SJSA1 (cell line): ENCODE measurements at regions not wholly inside any gene's neighbourhood (a gene's known extent, or its start where the extent isn't known, plus 50 kb on each side); places are given as distances from the start of the nearest gene placed in this dataset.
"Not testable (repeated sequence)": the region's sequence is repeated elsewhere in the genome, so short reads cannot be mapped to it uniquely, and the experiment has no call there.

Experiments
- DNase-seq, 2 experiments: peaks; one replicate each; pipeline ENCODE4 v3.0.0-alpha.2; 2015 to 2020; ENCODE audit warnings: low spot score in 2 of 2, low read depth in 1 of 2
- H3K27ac ChIP-seq: fragments of 250-450 bp; sonication (Bioruptor Pico); 2 replicates; pipeline ENCODE4 v1.5.1; 2020; ENCODE audit warnings: mild to moderate bottlenecking, moderate library complexity
- H3K27me3 ChIP-seq: fragments of 250-450 bp; sonication (Bioruptor Pico); replicated peaks from 2 replicates; pipeline ENCODE4 v1.5.1; 2020; ENCODE audit warnings: mild to moderate bottlenecking, moderate library complexity
- H3K36me3 ChIP-seq: fragments of 250-450 bp; sonication (Bioruptor Pico); 2 replicates; pipeline ENCODE4 v1.5.1; 2020; ENCODE audit warnings: mild to moderate bottlenecking
- H3K4me1 ChIP-seq: fragments of 250-450 bp; sonication (Bioruptor Pico); replicated peaks from 2 replicates; pipeline ENCODE4 v1.6.1; 2021; ENCODE audit warnings: mild to moderate bottlenecking
- H3K4me3 ChIP-seq: fragments of 250-450 bp; sonication (Bioruptor Pico); 2 replicates; pipeline ENCODE4 v1.5.1; 2020; ENCODE audit warnings: mild to moderate bottlenecking
- H3K9me3 ChIP-seq: fragments of 250-450 bp; sonication (Bioruptor Pico); replicated peaks from 2 replicates; pipeline ENCODE4 v1.5.1; 2020; ENCODE audit warnings: mild to moderate bottlenecking

- Histone ChIP-seq H3K4me3 (no peak overlapping the region), H3K9me3 (no peaks in the 10 kb centered on the region), H3K27ac (no peak overlapping the region), H3K27me3 (no peaks in the 10 kb centered on the region), H3K36me3 (no peaks in the 10 kb centered on the region), H3K4me1 (no peaks in the 10 kb centered on the region)
- no peak for DNase-seq
These were observed 1059.8 kb downstream of the UQCRFS1 start for GRCh38 chr19:28153123-28153522.

GRCh38 chr19:28152195-28152594 is 1060.8 kb downstream of the UQCRFS1 start:
- H3K4me1 ChIP-seq, result no peaks in the 10 kb centered on the region
- no peaks in the 10 kb centered on the region for H3K36me3 ChIP-seq
- H3K9me3 ChIP-seq, result no peaks in the 10 kb centered on the region
- no peak for DNase-seq
- H3K27me3 ChIP-seq, result no peaks in the 10 kb centered on the region
- H3K27ac ChIP-seq, result no peak overlapping the region
- H3K4me3 ChIP-seq, result no peak overlapping the region

GRCh38 chr19:28150129-28150528 is 1062.8 kb downstream of the UQCRFS1 start:
- H3K27me3 ChIP-seq, result no peaks in the 10 kb centered on the region
- H3K27ac ChIP-seq, result no peak overlapping the region
- H3K36me3 ChIP-seq, result no peaks in the 10 kb centered on the region
- H3K4me1 ChIP-seq, result no peaks in the 10 kb centered on the region
- no peak overlapping the region for H3K4me3 ChIP-seq
- H3K9me3 ChIP-seq, result no peaks in the 10 kb centered on the region
- DNase-seq, result no peak

DNA sequence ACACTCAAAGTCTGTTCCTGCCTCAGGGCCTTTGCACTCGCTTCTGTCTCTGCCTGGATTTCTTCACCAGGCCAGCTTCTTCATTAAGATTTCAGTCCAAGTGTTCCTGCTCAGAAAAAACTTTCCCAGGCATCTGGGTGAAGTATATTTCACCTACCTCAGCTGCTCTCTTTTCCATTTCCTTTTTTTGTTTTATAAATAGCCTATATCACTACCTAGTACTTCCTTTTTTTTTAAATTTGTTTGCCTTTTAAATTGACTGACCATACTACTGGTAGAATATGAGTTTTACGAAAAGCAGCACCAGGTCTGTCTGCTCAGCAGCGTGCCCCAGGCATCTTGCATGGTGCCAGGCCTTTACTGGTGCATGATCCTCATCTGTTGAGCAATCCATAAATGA is 1064.4 kb downstream of the UQCRFS1 start:
- Histone ChIP-seq H3K4me1 (no peaks in the 10 kb centered on the region), H3K27me3 (no peaks in the 10 kb centered on the region), H3K9me3 (no peaks in the 10 kb centered on the region)

DNA sequence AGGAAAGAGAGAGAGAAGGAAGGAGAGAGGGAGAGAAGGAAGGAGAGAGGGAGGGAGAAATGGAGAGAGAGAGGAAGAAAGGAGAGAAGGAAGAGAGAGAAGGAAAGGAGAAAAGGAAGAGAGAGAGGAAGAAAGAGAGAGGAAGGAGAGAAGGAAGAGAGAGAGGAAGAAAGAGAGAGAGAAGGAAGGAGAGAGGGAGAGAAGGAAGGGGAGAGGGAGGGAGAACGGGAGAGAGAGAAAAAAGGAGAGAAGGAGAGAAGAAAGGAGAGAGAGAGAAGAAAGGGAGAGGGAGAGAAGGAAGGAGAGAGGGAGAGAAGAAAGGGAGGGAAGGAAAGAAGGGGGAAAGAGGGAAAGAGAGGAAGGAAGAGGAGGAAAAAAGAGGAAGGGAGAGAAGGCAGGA is 1070.7 kb downstream of the UQCRFS1 start:
- H3K4me3 ChIP-seq, result no peak overlapping the region
- no peaks in the 10 kb centered on the region for H3K36me3 ChIP-seq

More for the DNA sequence above, 1064.4 kb downstream of the UQCRFS1 start:
- no peak overlapping the region for H3K4me3 ChIP-seq
- H3K27ac ChIP-seq, result no peak overlapping the region
- no peaks in the 10 kb centered on the region for H3K36me3 ChIP-seq
- DNase-seq, result no peak

DNA sequence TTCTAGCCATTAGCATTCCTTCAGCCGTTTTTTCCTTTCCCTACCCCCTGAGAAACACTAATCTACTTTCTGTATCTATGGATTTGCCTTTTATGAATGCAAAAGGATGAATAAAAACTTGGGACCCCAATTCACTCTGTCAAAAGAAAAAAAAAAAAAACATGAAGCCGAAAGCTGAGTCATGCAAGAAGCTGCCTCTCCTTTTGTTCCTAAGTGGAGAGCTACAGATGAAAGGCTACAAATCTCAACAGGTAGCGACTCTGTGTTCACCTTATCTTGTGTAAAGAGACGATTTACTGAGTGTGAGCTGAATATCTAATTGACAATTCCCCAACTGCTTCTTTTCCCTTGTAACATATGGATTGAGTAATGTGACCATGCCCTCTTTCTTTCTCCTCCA is 1072.8 kb downstream of the UQCRFS1 start:
- no peak overlapping the region for H3K4me3 ChIP-seq
- no peaks in the 10 kb centered on the region for H3K27me3 ChIP-seq
- 0 out of 2 replicates have a peak, but pooled peaks cover 5% of the 10 kb centered on the region for H3K9me3 ChIP-seq
- no peak for DNase-seq
- H3K36me3 ChIP-seq, result no peaks in the 10 kb centered on the region
- H3K4me1 ChIP-seq, result no peaks in the 10 kb centered on the region
- no peak overlapping the region for H3K27ac ChIP-seq

More for the DNA sequence above, 1070.7 kb downstream of the UQCRFS1 start:
- Histone ChIP-seq H3K27me3 (no peaks in the 10 kb centered on the region), H3K27ac (no peak overlapping the region), H3K4me1 (no peaks in the 10 kb centered on the region), H3K9me3 (no peaks in the 10 kb centered on the region)
- no peak for DNase-seq

DNA sequence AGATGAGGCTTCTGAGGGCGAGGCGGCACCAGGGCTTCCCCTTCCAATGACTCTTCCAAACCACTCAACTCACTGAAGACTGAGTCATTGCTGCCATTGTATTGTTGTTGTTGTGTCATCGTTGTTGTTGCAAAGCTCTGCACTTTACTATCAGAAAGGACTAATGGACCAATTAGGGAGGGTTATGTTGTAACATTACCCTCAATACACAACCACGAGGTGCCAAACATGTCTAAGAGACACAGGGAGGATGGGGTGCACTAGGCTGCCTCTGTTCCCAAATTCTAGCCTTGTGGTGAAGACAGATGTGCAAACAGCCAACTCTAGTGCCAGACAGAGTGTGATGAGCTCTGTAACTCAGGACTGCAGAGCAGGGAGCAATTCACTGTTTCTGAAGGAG is 1075.2 kb downstream of the UQCRFS1 start:
- Histone ChIP-seq H3K4me3 (no peak overlapping the region), H3K27me3 (no peaks in the 10 kb centered on the region), H3K9me3 (0 out of 2 replicates have a peak, but pooled peaks cover 5% of the 10 kb centered on the region), H3K36me3 (no peaks in the 10 kb centered on the region), H3K4me1 (no peaks in the 10 kb centered on the region), H3K27ac (no peak overlapping the region)
- no peak for DNase-seq

DNA sequence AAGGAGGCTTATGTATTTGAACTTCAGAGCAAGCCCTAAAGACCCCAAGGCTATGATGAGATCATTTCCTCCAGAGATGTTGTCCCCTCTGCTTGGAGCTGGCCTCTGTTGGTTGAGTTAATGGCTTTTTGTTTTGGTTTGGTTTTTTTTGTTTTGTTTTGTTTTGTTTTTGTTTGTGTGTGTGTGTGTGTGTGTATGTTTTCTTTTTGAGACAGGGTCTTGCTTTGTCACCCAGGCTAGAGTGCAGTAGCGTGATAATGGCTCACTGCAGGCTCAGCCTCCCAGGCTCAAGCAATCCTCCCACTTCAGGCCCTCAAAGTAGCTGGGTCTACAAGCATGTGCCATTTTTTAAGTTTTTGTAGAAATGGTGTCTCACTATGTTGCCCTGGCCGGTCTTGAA is 1076.2 kb downstream of the UQCRFS1 start:
- DNase-seq, result no peak
- H3K36me3 ChIP-seq, result no peaks in the 10 kb centered on the region
- H3K9me3 ChIP-seq, result peaks cover 5% of the 10 kb centered on the region; the same call in 1 of the 2 replicates
- no peak overlapping the region for H3K4me3 ChIP-seq
- no peaks in the 10 kb centered on the region for H3K4me1 ChIP-seq
- no peaks in the 10 kb centered on the region for H3K27me3 ChIP-seq
- no peak overlapping the region for H3K27ac ChIP-seq

- Histone ChIP-seq H3K4me1 (no peaks in the 10 kb centered on the region), H3K27ac (no peak overlapping the region), H3K4me3 (no peak overlapping the region), H3K9me3 (peaks cover 5% of the 10 kb centered on the region; the same call in 1 of the 2 replicates), H3K36me3 (no peaks in the 10 kb centered on the region), H3K27me3 (no peaks in the 10 kb centered on the region)
- no peak for DNase-seq
These were observed 1077.1 kb downstream of the UQCRFS1 start for GRCh38 chr19:28135825-28136224.

DNA sequence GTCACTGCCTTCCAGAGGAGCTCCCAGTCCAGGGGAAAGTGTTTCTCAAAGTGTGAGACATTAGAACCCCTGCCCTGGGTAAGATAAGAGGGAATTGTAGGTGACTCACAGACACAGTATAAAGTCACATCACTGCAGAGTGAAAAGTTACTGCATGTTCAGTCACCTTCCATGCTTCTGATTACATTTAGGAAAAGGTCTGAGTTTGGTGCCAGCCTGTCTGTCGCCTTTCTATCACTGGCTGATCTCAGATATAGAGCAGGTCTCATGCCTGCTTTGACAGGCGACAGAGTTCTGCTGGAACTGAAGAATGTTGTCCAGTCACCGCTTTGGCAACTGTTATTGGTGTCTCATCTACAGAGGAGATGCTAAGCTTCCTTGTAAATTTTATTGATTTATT is 1078.6 kb downstream of the UQCRFS1 start:
- no peaks in the 10 kb centered on the region for H3K36me3 ChIP-seq
- no peak overlapping the region for H3K27ac ChIP-seq

GRCh38 chr19:28130881-28131280 is 1082.1 kb downstream of the UQCRFS1 start:
- not testable (repeated sequence) for H3K4me1 ChIP-seq, DNase-seq, H3K27ac ChIP-seq, H3K4me3 ChIP-seq, H3K27me3 ChIP-seq, H3K36me3 ChIP-seq, H3K9me3 ChIP-seq

More for the DNA sequence above, 1078.6 kb downstream of the UQCRFS1 start:
- no peak for DNase-seq
- Histone ChIP-seq H3K27me3 (no peaks in the 10 kb centered on the region), H3K4me1 (no peaks in the 10 kb centered on the region), H3K4me3 (no peak overlapping the region), H3K9me3 (peaks cover 5% of the 10 kb centered on the region; the same call in 1 of the 2 replicates)

GRCh38 chr19:28130066-28130511 is 1082.9 kb downstream of the UQCRFS1 start:
- DNase-seq, result peak in 1 of 2 experiments; percentile 3
- no peaks in the 10 kb centered on the region for H3K36me3 ChIP-seq
- no peaks in the 10 kb centered on the region; the same call in 1 of the 2 replicates for H3K9me3 ChIP-seq
- H3K27me3 ChIP-seq, result no peaks in the 10 kb centered on the region
- H3K4me3 ChIP-seq, result no peak overlapping the region
- H3K4me1 ChIP-seq, result no peaks in the 10 kb centered on the region; the same call in 1 of the 2 replicates
- H3K27ac ChIP-seq, result no peak overlapping the region

- H3K4me1 ChIP-seq, result no peaks in the 10 kb centered on the region; the same call in 1 of the 2 replicates
- no peak overlapping the region for H3K27ac ChIP-seq
- H3K27me3 ChIP-seq, result no peaks in the 10 kb centered on the region
- H3K9me3 ChIP-seq, result no peaks in the 10 kb centered on the region; the same call in 1 of the 2 replicates
- no peak overlapping the region for H3K4me3 ChIP-seq
- H3K36me3 ChIP-seq, result no peaks in the 10 kb centered on the region
- DNase-seq, result no peak
These were observed 1084.6 kb downstream of the UQCRFS1 start for GRCh38 chr19:28128341-28128740.

- Histone ChIP-seq H3K4me1 (no peaks in the 10 kb centered on the region; the same call in 1 of the 2 replicates), H3K9me3 (no peaks in the 10 kb centered on the region; the same call in 1 of the 2 replicates), H3K36me3 (no peaks in the 10 kb centered on the region), H3K27ac (no peak overlapping the region), H3K4me3 (no peak overlapping the region), H3K27me3 (no peaks in the 10 kb centered on the region)
- DNase-seq, result peak in 1 of 2 experiments; percentile 12
These were observed 1086.6 kb downstream of the UQCRFS1 start for GRCh38 chr19:28126135-28126898.
